WTC11 (cell line): ENCODE measurements at regions not wholly inside any gene's neighbourhood (a gene's known extent, or its start where the extent isn't known, plus 50 kb on each side); places are given as distances from the start of the nearest gene placed in this dataset.

Experiments
- ATAC-seq: fragments of 200-7000 bp; cut with Tn5 transposase; 2 replicates; pipeline ENCODE4 v1.10.0; 2021; ENCODE audit warnings: mild to moderate bottlenecking, moderate library complexity
- CTCF ChIA-PET: fragments of 300-600 bp; sonication (Branson Sonifier 250); formaldehyde crosslinking; loops from one replicate; lab custom pipeline; 2021; ENCODE audit warnings: antibody characterized with exemption; lab: Charles Lee
- POLR2A ChIA-PET: fragments of 350-600 bp; sonication (Branson Sonifier 250); formaldehyde crosslinking; loops from one replicate; lab custom pipeline; 2021; ENCODE audit warnings: antibody characterized with exemption; lab: Charles Lee
- DNase-seq: peaks from one replicate; pipeline ENCODE4 v3.0.0; 2021; ENCODE audit warnings: low spot score
- H3K27ac Mint-ChIP-seq: 2 replicates; pipeline ENCODE4 v1.8.0; 2021; ENCODE audit warnings: mixed read lengths
- H3K27me3 Mint-ChIP-seq: 2 replicates; pipeline ENCODE4 v1.8.0; 2021; ENCODE audit warnings: low read depth, mild to moderate bottlenecking, moderate library complexity, mixed read lengths
- H3K36me3 Mint-ChIP-seq: 2 replicates; pipeline ENCODE4 v1.8.0; 2021; ENCODE audit warnings: mixed read lengths
- H3K4me1 Mint-ChIP-seq: 2 replicates; pipeline ENCODE4 v1.8.0; 2022; ENCODE audit warnings: mixed read lengths
- H3K4me3 Mint-ChIP-seq: 2 replicates; pipeline ENCODE4 v1.8.0; 2021; ENCODE audit warnings: mild to moderate bottlenecking, moderate library complexity, mixed read lengths
- H3K9me3 Mint-ChIP-seq: 2 replicates; pipeline ENCODE4 v1.8.0; 2021; ENCODE audit warnings: mixed read lengths
- ATF3 ChIP-seq: sonication (generic); formaldehyde crosslinking; conservative IDR thresholded peaks from 2 replicates; pipeline ENCODE4 v1.8.1; 2022; ENCODE audit warnings: mild to moderate bottlenecking, missing genetic modification reagents
- CTCF ChIP-seq: fragments of 200-600 bp; IDR thresholded peaks from 2 replicates; pipeline ENCODE4 v1.8.0; 2022; ENCODE audit warnings: antibody characterized with exemption
- E2F1 ChIP-seq: sonication (generic); formaldehyde crosslinking; IDR thresholded peaks from 2 replicates; pipeline ENCODE4 v1.8.0; 2022; ENCODE audit warnings: mild to moderate bottlenecking, missing genetic modification reagents
- FOXP1 ChIP-seq: sonication (generic); formaldehyde crosslinking; IDR thresholded peaks from 2 replicates; pipeline ENCODE4 v1.8.0; 2022; ENCODE audit warnings: missing genetic modification reagents, mild to moderate bottlenecking, moderate library complexity, borderline replicate concordance
- MYBL2 ChIP-seq: sonication (generic); formaldehyde crosslinking; IDR thresholded peaks from 2 replicates; pipeline ENCODE4 v1.8.1; 2023; ENCODE audit warnings: mild to moderate bottlenecking, moderate library complexity, missing genetic modification reagents
- NFE2L1 ChIP-seq: sonication (generic); formaldehyde crosslinking; IDR thresholded peaks from 2 replicates; pipeline ENCODE4 v1.8.1; 2023; ENCODE audit warnings: missing genetic modification reagents
- SMAD3 ChIP-seq: sonication (generic); formaldehyde crosslinking; IDR thresholded peaks from 2 replicates; pipeline ENCODE4 v1.8.0; 2022; ENCODE audit warnings: missing genetic modification reagents, mild to moderate bottlenecking, borderline replicate concordance
- TEAD4 ChIP-seq: sonication (generic); formaldehyde crosslinking; IDR thresholded peaks from 2 replicates; pipeline ENCODE4 v1.8.0; 2022; ENCODE audit warnings: mild to moderate bottlenecking, missing genetic modification reagents
- ZNF232 ChIP-seq: sonication (generic); formaldehyde crosslinking; IDR thresholded peaks from 2 replicates; pipeline ENCODE4 v1.8.0; 2022; ENCODE audit warnings: mild to moderate bottlenecking, missing genetic modification reagents
- TF ChIP-seq, protein P1 (sequence below): sonication (generic); formaldehyde crosslinking; IDR thresholded peaks from 2 replicates; pipeline ENCODE4 v1.8.0; 2023; ENCODE audit warnings: missing genetic modification reagents
- TF ChIP-seq, protein P2 (sequence below): fragments of 250-450 bp; sonication (Bioruptor Pico); conservative IDR thresholded peaks from 2 replicates; pipeline ENCODE4 v1.9.0; 2021; ENCODE audit warnings: mild to moderate bottlenecking
- TF ChIP-seq, protein P3 (sequence below): sonication (generic); formaldehyde crosslinking; IDR thresholded peaks from 2 replicates; pipeline ENCODE4 v1.8.1; 2023; ENCODE audit warnings: mild to moderate bottlenecking, moderate library complexity, missing genetic modification reagents
- TF ChIP-seq, protein P4 (sequence below): fragments of 250-450 bp; sonication (Bioruptor Pico); IDR thresholded peaks from 2 replicates; pipeline ENCODE4 v1.8.0; 2021; ENCODE audit warnings: mild to moderate bottlenecking

DNA sequence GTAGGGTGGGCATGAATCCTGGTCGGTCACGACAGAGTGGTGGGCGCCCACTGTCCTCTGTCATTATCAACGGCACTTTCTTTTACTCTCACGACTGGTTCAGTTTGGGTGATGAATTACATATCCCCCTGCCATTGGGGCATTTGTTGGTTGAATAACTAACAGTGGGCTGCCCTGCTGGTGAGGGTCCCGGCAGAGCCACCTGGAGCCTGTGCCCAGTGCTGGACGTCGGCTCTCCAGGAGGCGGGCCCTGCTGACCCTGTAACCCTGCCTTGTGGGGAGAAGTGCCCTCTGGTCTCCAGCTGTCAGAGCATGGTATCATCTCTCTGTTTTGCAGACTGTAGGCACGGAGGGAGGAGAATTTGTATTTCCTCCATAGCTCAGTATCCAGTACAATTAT, 199.1 kb downstream of the GLRX3 start:
- H3K9me3 Mint-ChIP-seq: peaks cover 78% of the 10 kb centered on the region
- no peaks in the 10 kb centered on the region for H3K4me1 Mint-ChIP-seq
- POLR2A ChIA-PET: no interaction called here
- TF ChIP-seq E2F1 (CRISPR knock-in tag): no peak
- TF ChIP-seq ATF3: no peak
- TF ChIP-seq MYBL2 (CRISPR knock-in tag): no peak
- TF ChIP-seq CTCF: no peak
- TF ChIP-seq NFE2L1: no peak
- TF ChIP-seq, protein P1, sequence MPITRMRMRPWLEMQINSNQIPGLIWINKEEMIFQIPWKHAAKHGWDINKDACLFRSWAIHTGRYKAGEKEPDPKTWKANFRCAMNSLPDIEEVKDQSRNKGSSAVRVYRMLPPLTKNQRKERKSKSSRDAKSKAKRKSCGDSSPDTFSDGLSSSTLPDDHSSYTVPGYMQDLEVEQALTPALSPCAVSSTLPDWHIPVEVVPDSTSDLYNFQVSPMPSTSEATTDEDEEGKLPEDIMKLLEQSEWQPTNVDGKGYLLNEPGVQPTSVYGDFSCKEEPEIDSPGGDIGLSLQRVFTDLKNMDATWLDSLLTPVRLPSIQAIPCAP (CRISPR knock-in tag): no peak
- no peak for TF ChIP-seq SMAD3
- TF ChIP-seq, all 79 proteins: peak for 0
- no peak overlapping the region for H3K4me3 Mint-ChIP-seq
- ATAC-seq (no peak), DNase-seq (no peak)
- peaks cover 6% of the 10 kb centered on the region for H3K27me3 Mint-ChIP-seq
- no peak overlapping the region for H3K27ac Mint-ChIP-seq
- peaks cover 75% of the 10 kb centered on the region for H3K36me3 Mint-ChIP-seq
- CTCF ChIA-PET: no interaction called here

GRCh38 chr10:130336617-130337304, 200.6 kb downstream of the GLRX3 start:
- H3K27me3 Mint-ChIP-seq: peaks cover 11% of the 10 kb centered on the region
- TF ChIP-seq FOXP1 (CRISPR knock-in tag) (no peak), ZNF232 (CRISPR knock-in tag) (no peak), TEAD4 (CRISPR knock-in tag) (no peak)
- TF ChIP-seq, protein P2, sequence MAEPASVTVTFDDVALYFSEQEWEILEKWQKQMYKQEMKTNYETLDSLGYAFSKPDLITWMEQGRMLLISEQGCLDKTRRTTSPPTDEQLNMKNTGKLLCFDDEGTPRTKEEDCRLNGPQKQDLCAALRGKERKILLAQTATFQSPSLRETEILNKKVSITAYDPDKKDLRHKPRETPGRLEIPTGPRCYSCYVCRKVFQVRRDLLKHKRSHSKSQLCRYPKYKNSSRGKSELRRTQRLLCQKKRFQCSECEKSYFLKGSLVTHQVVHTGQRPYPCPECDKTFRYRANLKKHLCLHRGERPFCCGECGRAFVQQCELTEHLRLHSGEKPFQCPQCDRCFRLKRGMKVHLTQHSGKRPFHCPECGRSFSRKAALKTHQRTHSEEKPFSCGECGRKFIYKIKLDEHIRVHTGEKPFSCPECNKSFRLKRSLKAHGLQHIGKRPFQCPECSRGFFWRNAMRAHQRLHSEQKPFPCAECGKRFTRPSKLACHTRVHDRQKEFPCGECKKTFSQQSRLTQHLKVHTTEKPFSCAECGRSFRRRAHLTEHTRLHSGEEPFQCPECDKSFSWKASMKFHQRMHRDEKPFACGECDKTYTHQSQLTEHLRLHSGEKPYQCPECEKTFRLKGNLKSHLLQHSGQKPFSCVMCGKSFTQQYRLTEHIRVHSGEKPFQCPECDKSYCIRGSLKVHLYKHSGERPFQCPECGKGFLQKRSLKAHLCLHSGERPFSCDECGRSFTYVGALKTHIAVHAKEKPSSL (CRISPR knock-in tag): no peak
- TF ChIP-seq, protein P3, sequence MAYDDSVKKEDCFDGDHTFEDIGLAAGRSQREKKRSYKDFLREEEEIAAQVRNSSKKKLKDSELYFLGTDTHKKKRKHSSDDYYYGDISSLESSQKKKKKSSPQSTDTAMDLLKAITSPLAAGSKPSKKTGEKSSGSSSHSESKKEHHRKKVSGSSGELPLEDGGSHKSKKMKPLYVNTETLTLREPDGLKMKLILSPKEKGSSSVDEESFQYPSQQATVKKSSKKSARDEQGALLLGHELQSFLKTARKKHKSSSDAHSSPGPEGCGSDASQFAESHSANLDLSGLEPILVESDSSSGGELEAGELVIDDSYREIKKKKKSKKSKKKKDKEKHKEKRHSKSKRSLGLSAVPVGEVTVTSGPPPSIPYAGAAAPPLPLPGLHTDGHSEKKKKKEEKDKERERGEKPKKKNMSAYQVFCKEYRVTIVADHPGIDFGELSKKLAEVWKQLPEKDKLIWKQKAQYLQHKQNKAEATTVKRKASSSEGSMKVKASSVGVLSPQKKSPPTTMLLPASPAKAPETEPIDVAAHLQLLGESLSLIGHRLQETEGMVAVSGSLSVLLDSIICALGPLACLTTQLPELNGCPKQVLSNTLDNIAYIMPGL (CRISPR knock-in tag): no peak
- TF ChIP-seq, protein P4, sequence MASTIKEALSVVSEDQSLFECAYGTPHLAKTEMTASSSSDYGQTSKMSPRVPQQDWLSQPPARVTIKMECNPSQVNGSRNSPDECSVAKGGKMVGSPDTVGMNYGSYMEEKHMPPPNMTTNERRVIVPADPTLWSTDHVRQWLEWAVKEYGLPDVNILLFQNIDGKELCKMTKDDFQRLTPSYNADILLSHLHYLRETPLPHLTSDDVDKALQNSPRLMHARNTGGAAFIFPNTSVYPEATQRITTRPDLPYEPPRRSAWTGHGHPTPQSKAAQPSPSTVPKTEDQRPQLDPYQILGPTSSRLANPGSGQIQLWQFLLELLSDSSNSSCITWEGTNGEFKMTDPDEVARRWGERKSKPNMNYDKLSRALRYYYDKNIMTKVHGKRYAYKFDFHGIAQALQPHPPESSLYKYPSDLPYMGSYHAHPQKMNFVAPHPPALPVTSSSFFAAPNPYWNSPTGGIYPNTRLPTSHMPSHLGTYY (CRISPR knock-in tag): no peak
- H3K36me3 Mint-ChIP-seq: peaks cover 73% of the 10 kb centered on the region
- POLR2A ChIA-PET: no interaction called here
- no peak overlapping the region for H3K27ac Mint-ChIP-seq
- H3K4me1 Mint-ChIP-seq: no peaks in the 10 kb centered on the region
- no peak overlapping the region for H3K4me3 Mint-ChIP-seq
- H3K9me3 Mint-ChIP-seq: peaks cover 83% of the 10 kb centered on the region
- no peak for ATAC-seq
- CTCF ChIA-PET: no interaction called here
- no peak for DNase-seq
